ENCODE measurements at regions not wholly inside any gene's neighbourhood (a gene's known extent, or its start where the extent isn't known, plus 50 kb on each side); places are given as distances from the start of the nearest gene placed in this dataset.

DNA sequence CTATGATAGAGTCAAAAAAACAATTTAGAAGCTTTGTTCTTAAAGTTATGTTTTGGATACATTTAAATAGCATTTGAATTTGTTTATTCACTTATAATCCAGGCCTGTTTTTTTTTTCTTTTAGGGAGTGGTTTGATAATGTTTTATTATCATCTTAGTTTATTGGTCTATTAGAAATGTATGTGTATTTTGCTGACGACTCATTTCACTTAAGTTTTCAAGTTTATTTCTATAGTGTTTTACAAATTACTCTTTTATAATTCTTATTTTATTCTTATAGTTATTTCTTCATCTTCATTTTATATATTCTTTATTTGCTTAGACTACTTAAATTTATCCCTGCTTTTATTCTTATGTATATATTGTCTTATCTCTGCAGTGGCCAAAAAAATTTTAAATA, 804.5 kb downstream of the NR4A2 start:
- intact Hi-C loops (cut with DNase I; ENCODE audit: low total_unique reads): no loop called here
- Histone ChIP-seq H3K9me3 (no peaks in the 10 kb centered on the region), H3K4me1 (no peaks in the 10 kb centered on the region), H3K27me3 (no peaks in the 10 kb centered on the region), H3K36me3 (no peaks in the 10 kb centered on the region), H3K27ac (no peak overlapping the region), H3K4me3 (no peak overlapping the region)
- TF ChIP-seq, protein P1, sequence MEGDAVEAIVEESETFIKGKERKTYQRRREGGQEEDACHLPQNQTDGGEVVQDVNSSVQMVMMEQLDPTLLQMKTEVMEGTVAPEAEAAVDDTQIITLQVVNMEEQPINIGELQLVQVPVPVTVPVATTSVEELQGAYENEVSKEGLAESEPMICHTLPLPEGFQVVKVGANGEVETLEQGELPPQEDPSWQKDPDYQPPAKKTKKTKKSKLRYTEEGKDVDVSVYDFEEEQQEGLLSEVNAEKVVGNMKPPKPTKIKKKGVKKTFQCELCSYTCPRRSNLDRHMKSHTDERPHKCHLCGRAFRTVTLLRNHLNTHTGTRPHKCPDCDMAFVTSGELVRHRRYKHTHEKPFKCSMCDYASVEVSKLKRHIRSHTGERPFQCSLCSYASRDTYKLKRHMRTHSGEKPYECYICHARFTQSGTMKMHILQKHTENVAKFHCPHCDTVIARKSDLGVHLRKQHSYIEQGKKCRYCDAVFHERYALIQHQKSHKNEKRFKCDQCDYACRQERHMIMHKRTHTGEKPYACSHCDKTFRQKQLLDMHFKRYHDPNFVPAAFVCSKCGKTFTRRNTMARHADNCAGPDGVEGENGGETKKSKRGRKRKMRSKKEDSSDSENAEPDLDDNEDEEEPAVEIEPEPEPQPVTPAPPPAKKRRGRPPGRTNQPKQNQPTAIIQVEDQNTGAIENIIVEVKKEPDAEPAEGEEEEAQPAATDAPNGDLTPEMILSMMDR (IDR thresholded peaks at IDR 0.05): no peak
- no peak for DNase-seq

DNA sequence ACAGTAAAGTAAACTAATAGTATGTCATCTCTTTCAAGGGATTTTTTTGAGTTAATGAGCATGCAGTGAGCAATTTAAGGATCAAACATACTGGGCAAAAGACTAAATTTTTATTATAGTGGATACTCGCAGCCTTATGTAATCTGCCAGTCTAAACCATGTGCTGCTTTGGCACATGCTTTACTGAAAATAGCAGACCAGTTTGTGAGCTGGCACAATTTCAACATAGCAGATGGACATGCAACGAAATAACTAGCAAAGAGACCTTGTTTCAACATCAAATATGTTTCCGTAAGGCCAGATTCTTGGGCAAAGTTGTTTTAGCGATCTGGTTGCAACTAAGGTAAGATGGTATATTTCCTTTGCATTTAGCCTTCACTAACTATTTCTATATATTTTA, 807.3 kb downstream of the NR4A2 start:
- DNase-seq: no peak

DNA sequence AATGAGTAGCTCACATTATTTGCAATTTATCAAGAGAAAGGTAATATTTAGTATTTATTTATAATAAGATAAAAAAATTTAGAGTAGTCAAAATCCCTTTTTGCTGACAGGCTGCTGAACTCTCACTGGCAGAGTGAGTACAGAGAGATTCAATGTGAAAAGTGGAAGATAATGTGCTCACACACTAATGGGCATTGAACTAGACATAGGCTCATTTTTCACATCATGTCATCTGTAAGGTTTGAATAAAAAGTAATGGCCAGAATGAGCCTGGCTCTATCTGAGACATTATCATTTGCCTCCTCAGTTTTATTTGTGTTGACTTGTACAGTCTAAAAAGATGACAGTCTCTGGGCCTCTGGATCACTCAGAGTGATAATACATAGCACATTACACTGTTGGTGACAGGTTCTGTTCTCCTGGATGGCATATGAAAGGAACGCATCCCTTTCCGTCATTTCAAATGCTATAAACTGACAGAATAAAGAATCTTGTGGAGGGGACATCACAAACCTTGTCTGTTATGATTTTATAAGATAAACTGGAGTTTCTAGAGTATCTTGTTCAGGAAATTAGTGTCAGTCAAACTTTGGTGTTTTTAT, 812.9 kb downstream of the NR4A2 start:
- Histone ChIP-seq H3K27ac (no peak overlapping the region), H3K27me3 (no peaks in the 10 kb centered on the region), H3K36me3 (no peaks in the 10 kb centered on the region), H3K9me3 (no peaks in the 10 kb centered on the region), H3K4me3 (no peak overlapping the region), H3K4me1 (no peaks in the 10 kb centered on the region)
- TF ChIP-seq, protein P1 (IDR thresholded peaks at IDR 0.05): no peak
- intact Hi-C loops (cut with DNase I; ENCODE audit: low total_unique reads): no loop called here
- DNase-seq: no peak

More for the DNA sequence above, 807.3 kb downstream of the NR4A2 start:
- H3K4me3 ChIP-seq: no peak overlapping the region
- intact Hi-C loops (cut with DNase I; ENCODE audit: low total_unique reads): no loop called here
- H3K4me1 ChIP-seq: no peaks in the 10 kb centered on the region
- no peaks in the 10 kb centered on the region for H3K36me3 ChIP-seq
- TF ChIP-seq, protein P1 (IDR thresholded peaks at IDR 0.05): no peak
- H3K9me3 ChIP-seq: no peaks in the 10 kb centered on the region
- H3K27ac ChIP-seq: no peak overlapping the region
- no peaks in the 10 kb centered on the region for H3K27me3 ChIP-seq

DNA sequence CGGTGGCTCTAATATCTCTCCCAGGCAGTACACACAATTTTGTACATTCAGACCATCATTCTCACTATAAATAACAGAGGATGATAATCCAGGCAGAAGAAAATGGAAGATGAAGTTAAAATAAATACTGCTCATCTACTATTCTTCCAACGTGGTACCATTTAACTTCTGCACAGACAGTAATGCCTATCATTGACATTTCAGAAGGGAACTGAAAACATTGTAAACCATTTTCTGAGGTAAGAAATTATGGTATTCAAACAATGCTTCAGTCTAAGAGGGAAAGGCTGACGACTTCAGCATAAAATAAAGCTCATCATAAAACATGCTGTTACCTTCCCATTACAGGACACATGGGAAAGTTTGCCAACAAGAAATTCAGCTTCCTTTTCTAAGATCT, 814.4 kb downstream of the NR4A2 start:
- intact Hi-C loops (cut with DNase I; ENCODE audit: low total_unique reads): no loop called here
- no peaks in the 10 kb centered on the region for H3K9me3 ChIP-seq
- DNase-seq: no peak

DNA sequence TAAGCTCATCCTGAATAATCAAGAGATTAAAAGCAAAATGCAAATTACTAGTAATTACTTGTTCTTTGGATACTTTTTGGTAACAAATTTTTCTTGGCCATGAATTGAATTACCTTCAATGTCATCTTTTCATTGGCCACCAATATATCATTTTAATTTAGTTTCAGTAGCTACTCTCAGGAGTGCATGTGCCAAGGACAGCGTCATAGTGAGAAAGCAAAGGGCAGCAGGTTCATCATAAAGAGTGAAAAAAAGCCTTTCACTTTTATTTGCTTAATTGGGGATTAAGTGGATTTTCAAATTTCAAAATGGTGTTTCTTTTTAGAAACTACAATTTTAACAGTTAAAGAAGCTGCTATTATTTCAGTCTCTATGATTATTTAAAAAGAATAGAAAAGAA, 815.2 kb downstream of the NR4A2 start:
- no peak for DNase-seq
- TF ChIP-seq, protein P1 (IDR thresholded peaks at IDR 0.05): no peak
- Histone ChIP-seq H3K9me3 (no peaks in the 10 kb centered on the region), H3K27ac (no peak overlapping the region), H3K36me3 (no peaks in the 10 kb centered on the region), H3K27me3 (no peaks in the 10 kb centered on the region), H3K4me1 (no peaks in the 10 kb centered on the region), H3K4me3 (no peak overlapping the region)
- intact Hi-C loops (cut with DNase I; ENCODE audit: low total_unique reads): no loop called here

More for the DNA sequence above, 814.4 kb downstream of the NR4A2 start:
- H3K4me3 ChIP-seq: no peak overlapping the region
- H3K36me3 ChIP-seq: no peaks in the 10 kb centered on the region
- TF ChIP-seq, protein P1 (IDR thresholded peaks at IDR 0.05): no peak
- H3K27me3 ChIP-seq: no peaks in the 10 kb centered on the region
- no peak overlapping the region for H3K27ac ChIP-seq
- H3K4me1 ChIP-seq: no peaks in the 10 kb centered on the region

DNA sequence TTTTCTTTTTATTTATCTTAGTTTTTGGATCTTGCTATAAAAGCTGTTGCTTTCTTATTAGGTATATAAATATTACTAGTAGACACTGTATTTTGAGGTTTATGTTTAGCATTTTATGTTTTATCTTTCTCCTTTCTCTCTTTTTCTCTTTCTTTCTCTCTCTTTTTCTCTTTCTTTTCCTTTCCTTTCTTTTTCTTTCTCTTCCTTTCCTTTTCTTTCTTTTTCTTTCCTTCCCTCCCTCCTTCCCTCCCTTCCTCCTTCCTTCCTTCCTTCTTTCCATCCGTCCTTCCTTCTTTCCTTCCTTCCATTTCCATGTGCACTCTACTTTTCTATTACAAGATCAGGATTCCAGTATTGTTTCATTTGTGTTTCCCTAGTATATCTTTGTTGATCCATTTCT, 814.8 kb downstream of the KCNJ3 start:
- TF ChIP-seq, protein P1 (IDR thresholded peaks at IDR 0.05): no peak
- H3K27me3 ChIP-seq: no peaks in the 10 kb centered on the region

More for the DNA sequence above, 814.8 kb downstream of the KCNJ3 start:
- H3K4me3 ChIP-seq: no peak overlapping the region
- intact Hi-C loops (cut with DNase I; ENCODE audit: low total_unique reads): no loop called here
- H3K36me3 ChIP-seq: no peaks in the 10 kb centered on the region
- no peaks in the 10 kb centered on the region for H3K4me1 ChIP-seq
- no peak for DNase-seq
- H3K27ac ChIP-seq: no peak overlapping the region
- H3K9me3 ChIP-seq: no peaks in the 10 kb centered on the region
